Right forelimb (tissue), 1 donor: ENCODE measurements at regions not wholly inside any gene's neighbourhood (a gene's known extent, or its start where the extent isn't known, plus 50 kb on each side); places are given as distances from the start of the nearest gene placed in this dataset.
A peak's percentile ranks its signal among the peaks of the same experiment; 100 is the strongest.

ENCODE experiments used
- DNase-seq: peaks from one replicate; pipeline ENCODE4 v3.0.0-alpha.2; 2018

GRCh38 chr9:135032041-135032835, 55.2 kb upstream of the OLFM1 start:
- no peak for DNase-seq

GRCh38 chr9:135032868-135033460, 54.5 kb upstream of the OLFM1 start:
- peak; percentile 6 for DNase-seq

GRCh38 chr9:135033487-135033886, 54.0 kb upstream of the OLFM1 start:
- DNase-seq, result no peak

- DNase-seq, result peak; percentile 2
Observed at GRCh38 chr9:135034106-135034505, 53.4 kb upstream of the OLFM1 start.

GRCh38 chr9:135035781-135036760, 51.4 kb upstream of the OLFM1 start:
- peak; percentile 18 for DNase-seq

GRCh38 chr9:135036861-135037465, 50.5 kb upstream of the OLFM1 start:
- DNase-seq, result peak; percentile 26

GRCh38 chr9:135037521-135038250, 49.8 kb upstream of the OLFM1 start:
- peak; percentile 24 for DNase-seq
